ENCODE measurements at regions not wholly inside any gene's neighbourhood (a gene's known extent, or its start where the extent isn't known, plus 50 kb on each side); places are given as distances from the start of the nearest gene placed in this dataset.
A peak's percentile ranks its signal among the peaks of the same experiment; 100 is the strongest.
"Not testable (repeated sequence)": the region's sequence is repeated elsewhere in the genome, so short reads cannot be mapped to it uniquely, and the experiment has no call there.

- DNase-seq, result not testable (repeated sequence)
Measured at GRCh38 chr1:149841597-149842238, 57.6 kb upstream of the BOLA1 start.

GRCh38 chr1:149842458-149843064 lies 56.8 kb upstream of the BOLA1 start:
- DNase-seq, result not testable (repeated sequence)

DNA sequence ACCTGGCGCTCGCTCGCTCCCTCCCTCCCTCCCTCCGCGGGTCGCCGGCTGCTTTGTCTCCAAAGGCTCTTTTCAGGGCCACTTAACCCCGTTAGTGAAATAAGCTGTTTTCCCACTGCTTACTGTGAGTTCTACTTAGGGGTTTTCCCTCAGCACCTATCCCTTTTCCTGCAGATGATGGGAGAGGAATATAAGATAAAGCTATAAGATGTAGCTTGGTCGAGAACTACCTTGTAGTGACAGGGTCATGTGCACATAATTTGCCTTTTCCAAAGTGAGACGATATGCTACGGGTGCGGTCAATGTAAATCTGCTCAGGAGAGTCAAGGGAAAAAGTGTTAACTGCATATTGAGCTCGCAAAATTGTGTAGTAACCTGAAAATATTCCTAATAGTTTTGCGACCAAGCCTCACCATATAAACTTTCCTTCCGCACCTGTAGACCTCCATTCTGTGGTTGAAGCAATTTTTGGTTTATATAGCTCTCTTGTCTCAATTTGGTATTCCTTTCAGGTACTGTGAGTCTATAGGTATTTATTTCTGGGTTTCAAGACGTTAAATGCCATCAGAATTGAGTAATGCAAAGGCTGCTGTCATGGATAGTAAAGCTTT lies 55.8 kb upstream of the BOLA1 start:
- DNase-seq, result peak in 1 of 2 experiments; percentile 55
- no peak for TF ChIP-seq GATA1 (IDR thresholded peaks at IDR 0.05; ENCODE audit: low read depth, low read length)
- TF ChIP-seq POLR2A (IDR thresholded peaks at IDR 0.05; ENCODE audit: low read length), result peak; percentile 84

DNA sequence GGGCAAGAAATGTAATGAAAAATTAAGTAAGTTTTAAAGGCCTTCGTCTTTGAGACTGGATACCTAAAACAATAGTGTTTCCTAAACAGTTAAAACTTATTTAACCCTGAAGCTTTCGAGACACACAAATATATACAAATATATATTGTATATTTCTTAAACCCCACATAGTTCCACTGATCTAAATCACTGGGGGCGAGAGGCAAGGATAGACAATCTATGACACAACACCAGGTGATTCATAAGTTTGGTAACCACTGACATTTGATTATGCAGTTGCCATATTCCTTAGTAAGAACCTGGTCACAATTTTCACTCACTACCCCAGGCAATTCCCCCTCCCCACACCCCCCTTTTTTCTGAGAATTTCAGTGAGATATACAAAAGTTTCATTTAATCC lies 55.3 kb upstream of the BOLA1 start:
- no peak for TF ChIP-seq POLR2A (IDR thresholded peaks at IDR 0.05; ENCODE audit: low read length)
- TF ChIP-seq GATA1 (IDR thresholded peaks at IDR 0.05; ENCODE audit: low read depth, low read length), result no peak
- DNase-seq, result peak in 1 of 2 experiments; percentile 72

GRCh38 chr1:149844650-149845255 lies 54.6 kb upstream of the BOLA1 start:
- DNase-seq, result no peak
- TF ChIP-seq POLR2A (IDR thresholded peaks at IDR 0.05; ENCODE audit: low read length), result no peak
- no peak for TF ChIP-seq GATA1 (IDR thresholded peaks at IDR 0.05; ENCODE audit: low read depth, low read length)

DNA sequence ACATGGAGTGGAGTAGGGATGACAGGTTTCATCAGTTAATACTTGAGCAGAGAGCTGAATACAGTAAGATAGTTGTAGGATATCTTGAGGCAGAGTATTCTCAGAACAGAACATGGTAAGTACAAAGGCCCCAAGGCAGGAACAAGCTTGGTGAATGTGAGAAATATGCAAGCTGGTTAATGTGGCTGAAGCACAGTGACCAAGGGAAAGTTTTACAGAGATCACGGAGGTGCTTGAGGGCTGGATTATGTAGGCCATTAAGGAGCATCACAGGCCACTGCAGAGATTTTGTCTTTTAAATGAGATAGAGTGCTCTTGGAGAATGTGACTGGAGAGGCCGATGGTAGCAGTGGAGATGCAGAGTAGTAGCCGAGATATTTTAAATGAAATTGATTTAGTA lies 54.0 kb upstream of the BOLA1 start:
- no peak for TF ChIP-seq GATA1 (IDR thresholded peaks at IDR 0.05; ENCODE audit: low read depth, low read length)
- peak; percentile 28 for TF ChIP-seq POLR2A (IDR thresholded peaks at IDR 0.05; ENCODE audit: low read length)
- DNase-seq, result no peak

DNA sequence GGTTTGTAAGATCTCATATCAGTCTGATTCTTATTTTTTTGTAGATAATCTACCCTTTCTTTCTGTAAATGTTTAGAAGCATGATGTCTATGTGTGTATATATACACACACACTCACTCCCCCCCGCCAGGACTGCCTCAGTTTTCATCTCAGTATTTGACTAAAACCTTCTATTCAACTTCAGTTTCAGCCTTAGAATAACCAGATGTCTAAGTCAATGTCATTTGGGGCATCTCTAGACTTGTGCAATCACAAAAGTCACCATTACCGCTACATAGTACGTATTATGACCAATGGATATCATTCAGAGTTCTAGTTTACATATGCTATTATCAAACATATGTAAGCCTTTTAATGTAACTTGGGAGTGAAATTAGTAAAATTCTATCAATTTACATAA lies 53.3 kb upstream of the BOLA1 start:
- DNase-seq, result no peak
- TF ChIP-seq POLR2A (IDR thresholded peaks at IDR 0.05; ENCODE audit: low read length), result no peak
- TF ChIP-seq GATA1 (IDR thresholded peaks at IDR 0.05; ENCODE audit: low read depth, low read length), result no peak

DNA sequence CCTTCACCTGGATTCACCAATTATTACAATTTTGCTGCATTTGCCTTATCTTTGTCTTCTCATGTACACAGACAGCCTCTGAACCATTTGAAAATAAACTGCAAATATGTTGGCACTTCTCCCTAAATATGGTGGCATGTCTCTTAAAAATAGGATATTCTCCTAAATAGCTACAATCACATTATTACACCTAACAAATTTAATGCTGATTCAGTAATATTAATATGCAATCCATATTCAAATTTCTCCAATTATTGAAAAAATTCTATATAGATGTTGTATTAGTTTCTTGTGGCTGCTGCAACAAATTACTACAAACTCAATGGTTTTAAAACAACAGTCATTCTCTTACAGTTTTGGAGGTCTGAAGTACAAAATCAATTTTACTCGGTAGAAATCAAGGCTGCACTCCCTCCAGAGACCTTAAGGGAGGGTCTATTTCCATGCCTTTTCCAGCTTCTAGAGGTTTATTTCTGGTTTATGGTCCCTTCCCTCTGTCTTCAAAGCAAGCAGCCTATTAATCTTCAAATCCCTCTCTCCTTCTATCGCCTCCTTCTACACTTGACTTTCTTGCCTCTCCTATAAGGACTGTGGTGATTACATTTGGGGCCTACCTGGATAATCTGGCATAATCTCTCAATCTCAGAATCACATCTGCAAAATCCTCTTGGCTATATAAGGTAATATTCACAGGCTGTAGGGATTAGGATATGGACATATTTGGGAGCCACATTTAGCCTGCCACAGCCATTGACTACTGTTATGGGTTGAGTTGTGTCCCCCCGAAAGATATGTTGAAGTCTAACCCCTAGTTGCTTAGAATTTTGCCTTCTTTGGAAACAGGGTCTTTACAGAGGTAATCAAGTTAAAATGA lies 52.5 kb upstream of the BOLA1 start:
- TF ChIP-seq POLR2A (IDR thresholded peaks at IDR 0.05; ENCODE audit: low read length) (peak; percentile 31), GATA1 (IDR thresholded peaks at IDR 0.05; ENCODE audit: low read depth, low read length) (no peak)
- DNase-seq, result no peak

DNA sequence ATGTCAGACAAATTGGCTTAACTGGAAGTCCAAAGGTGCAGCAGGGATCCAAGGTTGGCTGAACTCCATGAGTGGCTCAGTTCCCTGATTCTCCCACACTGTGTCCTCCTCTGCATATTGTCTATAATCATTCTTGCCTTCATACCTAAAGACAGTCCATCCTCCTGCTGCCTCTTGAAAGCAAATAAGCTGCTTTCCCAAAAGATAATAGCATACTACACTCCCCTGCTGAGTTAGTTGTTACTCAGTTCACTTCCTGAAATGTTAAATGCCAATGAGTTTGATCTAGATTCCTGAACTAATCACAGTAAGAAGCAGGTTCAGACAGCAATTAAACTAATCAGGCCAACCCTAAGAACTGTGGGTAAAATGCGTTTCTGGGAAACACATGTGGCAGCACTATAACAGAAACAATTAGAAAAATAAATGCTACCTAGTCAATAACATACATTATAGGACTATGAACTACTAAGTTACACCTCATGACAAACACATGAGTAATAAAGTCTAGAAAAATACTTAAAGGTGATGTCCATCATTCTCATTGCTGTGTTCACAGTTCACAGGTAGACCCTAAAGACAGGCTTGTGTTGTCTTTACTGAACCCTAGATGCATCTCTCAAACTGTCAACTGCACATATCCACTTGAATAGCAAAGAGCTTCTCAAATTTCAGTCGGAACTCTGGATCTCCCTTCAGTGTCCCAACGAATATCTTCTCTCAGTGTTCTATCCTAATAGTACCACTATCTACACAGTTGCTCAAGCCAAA lies 50.8 kb upstream of the BOLA1 start:
- peak; percentile 21 for TF ChIP-seq POLR2A (IDR thresholded peaks at IDR 0.05; ENCODE audit: low read length)
- no peak for TF ChIP-seq GATA1 (IDR thresholded peaks at IDR 0.05; ENCODE audit: low read depth, low read length)
- DNase-seq, result no peak

GRCh38 chr1:149849111-149849946 lies 50.0 kb upstream of the BOLA1 start:
- no peak for DNase-seq
- TF ChIP-seq POLR2A (IDR thresholded peaks at IDR 0.05; ENCODE audit: low read length) (no peak), GATA1 (IDR thresholded peaks at IDR 0.05; ENCODE audit: low read depth, low read length) (no peak)

Data from erythroblast (primary cell).